CD14-positive monocyte (primary cell): ENCODE measurements at regions not wholly inside any gene's neighbourhood (a gene's known extent, or its start where the extent isn't known, plus 50 kb on each side); places are given as distances from the start of the nearest gene placed in this dataset.

Source experiments
- DNase-seq, 3 donors: peaks; one replicate each; pipeline ENCODE4 v3.0.0-alpha.2; 2011 to 2022
- H2AFZ ChIP-seq: 2 replicates; pipeline ENCODE4 v1.6.0; 2012; ENCODE audit warnings: mild to moderate bottlenecking, low read depth, low read length, inconsistent platforms; ENCODE audit not compliant: insufficient read depth, poor library complexity, severe bottlenecking
- H3K27ac ChIP-seq, 2 donors: 1 replicate in 1 of 2; 2 replicates in 1 of 2; pipeline ENCODE4 v1.5.1; 2012 to 2013; ENCODE audit warnings: low read length in 2 of 2, control low read depth in 1 of 2, inconsistent platforms in 1 of 2, low read depth in 1 of 2, mild to moderate bottlenecking in 1 of 2
- H3K27me3 ChIP-seq, 2 donors: one replicate each; pipeline versions ENCODE4 v1.6.0 to v1.6.1; 2011 to 2013; ENCODE audit warnings: low read length in 2 of 2; ENCODE audit not compliant: control insufficient read depth in 2 of 2, insufficient read depth in 2 of 2
- H3K36me3 ChIP-seq, 2 donors: replicated peaks in 1 of 2; 1 replicate in 1 of 2; 2 replicates in 1 of 2; pipeline versions ENCODE4 v1.5.1 to v1.6.1; 2012 to 2013; ENCODE audit warnings: low read length in 2 of 2, control low read depth in 1 of 2, inconsistent platforms in 1 of 2, mild to moderate bottlenecking in 1 of 2; ENCODE audit not compliant: insufficient read depth in 2 of 2, control insufficient read depth in 1 of 2
- H3K4me1 ChIP-seq, 2 donors: 1 replicate in 1 of 2; 2 replicates in 1 of 2; pipeline versions ENCODE4 v1.5.1 to v1.6.1; 2012 to 2013; ENCODE audit warnings: low read length in 2 of 2, control low read depth in 1 of 2, inconsistent platforms in 1 of 2, mild to moderate bottlenecking in 1 of 2, moderate library complexity in 1 of 2; ENCODE audit not compliant: insufficient read depth in 2 of 2, control insufficient read depth in 1 of 2
- H3K4me2 ChIP-seq: replicated peaks from 2 replicates; pipeline ENCODE3; 2012; ENCODE audit warnings: low read length, moderate library complexity, mild to moderate bottlenecking; ENCODE audit not compliant: poor library complexity, severe bottlenecking; ENCODE audit errors: extremely low read depth
- H3K4me3 ChIP-seq, 3 experiments: fragments of 200-600 bp in 1 of 3; sonication (generic) in 1 of 3; replicated peaks in 1 of 3; 1 replicate in 2 of 3; 2 replicates in 1 of 3; pipeline ENCODE4 v1.5.1; 2011 to 2013; ENCODE audit warnings: low read length in 3 of 3, mild to moderate bottlenecking in 3 of 3, control low read depth in 2 of 3, low read depth in 2 of 3, inconsistent platforms in 1 of 3, moderate library complexity in 1 of 3
- H3K79me2 ChIP-seq: 2 replicates; pipeline ENCODE4 v1.6.0; 2012; ENCODE audit warnings: mild to moderate bottlenecking, control low read depth, inconsistent platforms, low read length, moderate library complexity; ENCODE audit not compliant: insufficient read depth
- H3K9ac ChIP-seq: 2 replicates; pipeline ENCODE4 v1.6.0; 2017; ENCODE audit warnings: low read length, mild to moderate bottlenecking; ENCODE audit not compliant: insufficient read depth, poor library complexity, severe bottlenecking
- H3K9me3 ChIP-seq, 2 donors: replicated peaks in 1 of 2; 1 replicate in 1 of 2; 2 replicates in 1 of 2; pipeline versions ENCODE4 v1.5.1 to v1.6.1; 2012 to 2013; ENCODE audit warnings: low read length in 2 of 2, control low read depth in 1 of 2; ENCODE audit not compliant: control insufficient read depth in 1 of 2, insufficient read depth in 1 of 2
- H4K20me1 ChIP-seq: 2 replicates; pipeline ENCODE4 v1.6.0; 2012; ENCODE audit warnings: mild to moderate bottlenecking, low read length, control low read depth, moderate library complexity; ENCODE audit not compliant: insufficient read depth
- H3K27ac Mint-ChIP-seq, 7 donors: one replicate each; pipeline ENCODE4 v1.8.0; 2020; ENCODE audit warnings: mild to moderate bottlenecking in 7 of 7, mixed read lengths in 7 of 7, moderate library complexity in 6 of 7, inconsistent platforms in 2 of 7
- H3K27me3 Mint-ChIP-seq, 3 donors: one replicate each; pipeline ENCODE4 v1.8.0; 2021 to 2022; ENCODE audit warnings: low read depth in 3 of 3, mild to moderate bottlenecking in 3 of 3, mixed read lengths in 3 of 3, moderate library complexity in 3 of 3, inconsistent platforms in 1 of 3
- H3K36me3 Mint-ChIP-seq, 2 donors: one replicate each; pipeline ENCODE4 v1.8.0; 2020; ENCODE audit warnings: mixed read lengths in 2 of 2, inconsistent platforms in 1 of 2, mild to moderate bottlenecking in 1 of 2
- H3K4me1 Mint-ChIP-seq: one replicate; pipeline ENCODE4 v1.8.0; 2020; ENCODE audit warnings: mild to moderate bottlenecking, mixed read lengths
- H3K4me3 Mint-ChIP-seq, 2 donors: one replicate each; pipeline ENCODE4 v1.8.0; 2020; ENCODE audit warnings: mild to moderate bottlenecking in 2 of 2, mixed read lengths in 2 of 2, moderate library complexity in 1 of 2
- H3K9me3 Mint-ChIP-seq, 7 donors: one replicate each; pipeline ENCODE4 v1.8.0; 2020 to 2022; ENCODE audit warnings: mixed read lengths in 7 of 7, mild to moderate bottlenecking in 6 of 7, moderate library complexity in 6 of 7, inconsistent platforms in 2 of 7
- WGBS: methylation state at CpG from one replicate; pipeline ENCODE4 v1.1.5; 2013; ENCODE audit warnings: missing lambda C conversion rate; ENCODE audit not compliant: insufficient coverage; 5-methylcytosine and 5-hydroxymethylcytosine counted together
- intact Hi-C, 2 donors: fragments of 100-400 bp; cut with micrococcal nuclease; formaldehyde crosslinking; loops; one replicate each; pipeline versions ENCODE4 v1.15.0 to v1.15.1; 2023
- TF ChIP-seq, protein P1 (sequence below): fragments of 200-600 bp; IDR thresholded peaks from one replicate; pipeline ENCODE4 v1.8.0; 2022; ENCODE audit warnings: antibody characterized with exemption, mild to moderate bottlenecking

DNA sequence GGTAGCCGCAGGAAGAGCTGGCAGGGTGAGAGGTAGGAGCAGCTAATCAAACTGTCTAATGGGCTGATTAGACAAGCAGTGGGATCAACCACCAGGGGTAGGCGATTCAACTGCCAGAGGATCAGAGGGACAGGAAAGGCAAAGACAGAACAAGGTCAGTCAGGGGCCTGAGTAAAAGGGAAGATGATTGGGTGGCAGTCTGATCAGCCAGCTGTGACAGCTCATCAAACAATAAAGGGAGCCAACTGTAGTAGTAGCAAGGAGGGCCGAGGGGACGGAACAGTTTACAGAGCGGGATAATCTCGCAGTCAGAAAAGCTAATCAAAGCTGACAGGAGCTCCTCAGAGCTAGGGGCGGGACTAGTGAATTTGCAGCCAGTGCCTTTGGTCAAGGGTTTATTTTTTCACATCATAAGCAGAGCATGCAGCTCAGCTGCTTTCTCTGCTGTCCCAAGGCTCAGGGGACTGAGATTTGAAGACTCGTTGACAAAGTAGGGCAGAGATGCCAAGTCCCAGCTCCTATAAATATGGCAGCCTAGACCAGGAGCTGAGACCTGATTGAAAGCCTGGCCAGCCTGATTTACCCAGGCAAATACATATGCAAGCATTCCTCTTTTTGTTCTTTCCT lies 418.2 kb downstream of the GABRG2 start:
- no peaks in the 10 kb centered on the region for H3K4me1 ChIP-seq
- H2AFZ ChIP-seq, result no peak overlapping the region
- no peaks in the 10 kb centered on the region for H3K36me3 ChIP-seq
- Mint-ChIP-seq H3K36me3 (no peaks in the 10 kb centered on the region), H3K27me3 (no peaks in the 10 kb centered on the region), H3K4me3 (no peak overlapping the region), H3K9me3 (peaks cover 0 to 5% (median 0%) of the 10 kb centered on the region in 7 donors), H3K27ac (no peak overlapping the region), H3K4me1 (no peaks in the 10 kb centered on the region)
- no peak overlapping the region for H3K9ac ChIP-seq
- no peak for DNase-seq
- no peaks in the 10 kb centered on the region for H4K20me1 ChIP-seq
- H3K9me3 ChIP-seq, result peaks cover 0 to 5% of the 10 kb centered on the region in 2 donors
- TF ChIP-seq, protein P1, sequence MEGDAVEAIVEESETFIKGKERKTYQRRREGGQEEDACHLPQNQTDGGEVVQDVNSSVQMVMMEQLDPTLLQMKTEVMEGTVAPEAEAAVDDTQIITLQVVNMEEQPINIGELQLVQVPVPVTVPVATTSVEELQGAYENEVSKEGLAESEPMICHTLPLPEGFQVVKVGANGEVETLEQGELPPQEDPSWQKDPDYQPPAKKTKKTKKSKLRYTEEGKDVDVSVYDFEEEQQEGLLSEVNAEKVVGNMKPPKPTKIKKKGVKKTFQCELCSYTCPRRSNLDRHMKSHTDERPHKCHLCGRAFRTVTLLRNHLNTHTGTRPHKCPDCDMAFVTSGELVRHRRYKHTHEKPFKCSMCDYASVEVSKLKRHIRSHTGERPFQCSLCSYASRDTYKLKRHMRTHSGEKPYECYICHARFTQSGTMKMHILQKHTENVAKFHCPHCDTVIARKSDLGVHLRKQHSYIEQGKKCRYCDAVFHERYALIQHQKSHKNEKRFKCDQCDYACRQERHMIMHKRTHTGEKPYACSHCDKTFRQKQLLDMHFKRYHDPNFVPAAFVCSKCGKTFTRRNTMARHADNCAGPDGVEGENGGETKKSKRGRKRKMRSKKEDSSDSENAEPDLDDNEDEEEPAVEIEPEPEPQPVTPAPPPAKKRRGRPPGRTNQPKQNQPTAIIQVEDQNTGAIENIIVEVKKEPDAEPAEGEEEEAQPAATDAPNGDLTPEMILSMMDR, result no peak
- intact Hi-C loops, result no loop called here
- no peaks in the 10 kb centered on the region for H3K79me2 ChIP-seq
- H3K4me3 ChIP-seq, result no peak overlapping the region
- no peak overlapping the region for H3K4me2 ChIP-seq
- 72% methylated on average over 8 of the region's 8 CpGs for WGBS
- no peak overlapping the region for H3K27ac ChIP-seq
- H3K27me3 ChIP-seq, result no peaks in the 10 kb centered on the region

DNA sequence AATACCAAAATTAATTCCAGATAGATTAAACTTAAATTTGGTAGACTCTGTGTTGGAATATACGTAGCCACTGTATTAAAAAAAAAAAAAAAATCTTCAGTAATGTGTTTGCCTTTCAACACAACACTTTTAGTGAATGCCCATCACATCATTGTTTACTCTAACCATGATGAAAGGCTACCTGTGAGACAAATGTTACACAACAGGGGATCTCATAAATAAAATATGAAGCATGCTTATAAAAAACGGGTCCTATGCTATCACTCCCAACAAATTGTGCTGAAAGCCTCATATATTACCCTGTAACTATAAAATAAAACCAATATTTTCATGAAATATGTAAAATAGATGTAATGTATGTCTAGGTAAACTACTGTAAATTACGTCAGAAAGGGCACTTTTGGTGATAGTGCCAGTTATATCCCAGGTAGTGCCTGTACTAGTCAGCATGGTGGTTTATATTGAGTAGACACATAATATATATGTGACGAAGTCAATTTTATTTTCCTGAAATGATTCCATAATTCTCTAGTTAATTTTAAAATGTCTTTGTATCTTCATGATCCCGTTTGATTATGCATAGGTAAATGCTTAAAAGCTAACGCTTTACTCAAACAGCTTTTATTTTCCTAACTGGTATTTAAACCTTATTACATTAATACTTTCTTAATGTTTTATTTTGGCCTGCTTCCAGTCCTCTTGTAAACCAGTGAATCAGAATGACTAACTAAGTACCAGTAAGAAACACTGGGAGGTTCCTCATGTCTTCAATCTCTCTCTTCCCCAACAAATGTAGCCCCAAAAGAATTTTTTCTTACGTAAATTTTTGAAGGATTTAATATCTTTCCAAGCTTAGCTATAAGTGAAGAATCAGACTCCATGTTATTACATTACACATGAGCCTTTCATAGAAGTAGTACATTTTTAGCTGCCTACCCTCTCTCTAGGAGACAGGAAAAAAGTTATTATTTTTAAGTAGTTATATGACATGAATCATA lies 420.3 kb downstream of the GABRG2 start:
- no peaks in the 10 kb centered on the region for H3K36me3 Mint-ChIP-seq
- WGBS, result no CpG with 5 or more reads among the region's 7 CpGs
- no peak overlapping the region for H2AFZ ChIP-seq
- H3K27ac Mint-ChIP-seq, result no peak overlapping the region
- TF ChIP-seq, protein P1, result no peak
- no peaks in the 10 kb centered on the region for H3K4me1 ChIP-seq
- no peaks in the 10 kb centered on the region for H3K79me2 ChIP-seq
- no peaks in the 10 kb centered on the region for H3K27me3 ChIP-seq
- H3K9ac ChIP-seq, result no peak overlapping the region
- H3K9me3 Mint-ChIP-seq, result peaks cover 0 to 5% (median 0%) of the 10 kb centered on the region in 7 donors
- no peak for DNase-seq
- no peak overlapping the region for H3K4me3 ChIP-seq
- no peak overlapping the region for H3K27ac ChIP-seq
- H4K20me1 ChIP-seq, result no peaks in the 10 kb centered on the region
- H3K4me1 Mint-ChIP-seq, result no peaks in the 10 kb centered on the region
- no peak overlapping the region for H3K4me3 Mint-ChIP-seq
- H3K36me3 ChIP-seq, result no peaks in the 10 kb centered on the region
- intact Hi-C loops, result no loop called here
- H3K9me3 ChIP-seq, result peaks cover 0 to 5% of the 10 kb centered on the region in 2 donors
- H3K4me2 ChIP-seq, result no peak overlapping the region
- no peaks in the 10 kb centered on the region for H3K27me3 Mint-ChIP-seq
